ENCODE measurements at regions not wholly inside any gene's neighbourhood (a gene's known extent, or its start where the extent isn't known, plus 50 kb on each side); places are given as distances from the start of the nearest gene placed in this dataset.

DNA sequence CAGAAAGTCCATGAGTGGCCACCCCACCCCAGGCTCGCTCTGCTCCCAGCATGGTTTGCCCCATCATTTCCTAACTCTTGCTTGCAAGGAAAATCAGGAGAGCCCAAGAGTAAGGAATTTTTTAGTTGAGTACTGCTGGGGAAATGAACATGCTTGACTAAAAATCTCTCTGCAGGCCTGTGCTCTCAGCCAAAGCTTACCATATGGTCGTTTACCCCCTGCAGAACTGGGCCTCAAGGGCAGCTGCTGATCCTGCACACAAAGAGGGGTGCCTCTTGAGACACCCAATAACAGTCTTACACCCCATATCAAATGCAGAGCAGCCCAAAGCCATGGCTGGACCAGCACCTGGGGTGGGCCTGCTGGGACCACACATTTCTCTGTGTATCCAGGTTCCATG is 183.2 kb downstream of the CXCL12 start:
- intact Hi-C loops (cut with micrococcal nuclease; ENCODE audit: unreplicated experiment): no loop called here
- ATAC-seq (no peak), DNase-seq (ENCODE audit: low read depth, low spot score) (no peak)
- Histone ChIP-seq H3K9me3 (ENCODE audit: control insufficient read depth, insufficient read depth, low read depth, low read length) (no peaks in the 10 kb centered on the region), H3K4me3 (ENCODE audit: low read depth in 2 of 2, low read length in 2 of 2) (no peak overlapping the region), H3K36me3 (ENCODE audit: control insufficient read depth, insufficient read depth, low read length) (no peaks in the 10 kb centered on the region), H3K27me3 (ENCODE audit: control insufficient read depth, insufficient read depth, low read length) (no peaks in the 10 kb centered on the region), H3K4me1 (ENCODE audit: control insufficient read depth, insufficient read depth, low read length) (no peaks in the 10 kb centered on the region), H3K27ac (ENCODE audit: low read length) (no peak overlapping the region)
- ChIA-PET POLR2A (no interaction called here), CTCF (no interaction called here)
- in situ Hi-C loops (cut with HindIII; ENCODE audit: low pct_unique_long_range_greater_than_20kb, low sequenced_read_pairs): no loop called here
- no TSS peak for BruUV-seq (replicated peaks)
- TF ChIP-seq POLR2AphosphoS5 (IDR thresholded peaks at IDR 0.05; ENCODE audit: low read depth, low read length) (no peak), SIN3A (IDR thresholded peaks at IDR 0.05; ENCODE audit: borderline replicate concordance, insufficient read depth, low read depth, low read length) (no peak), TCF7L2 (IDR thresholded peaks at IDR 0.05; ENCODE audit: low read depth, low read length) (no peak)
- TF ChIP-seq, protein P1, sequence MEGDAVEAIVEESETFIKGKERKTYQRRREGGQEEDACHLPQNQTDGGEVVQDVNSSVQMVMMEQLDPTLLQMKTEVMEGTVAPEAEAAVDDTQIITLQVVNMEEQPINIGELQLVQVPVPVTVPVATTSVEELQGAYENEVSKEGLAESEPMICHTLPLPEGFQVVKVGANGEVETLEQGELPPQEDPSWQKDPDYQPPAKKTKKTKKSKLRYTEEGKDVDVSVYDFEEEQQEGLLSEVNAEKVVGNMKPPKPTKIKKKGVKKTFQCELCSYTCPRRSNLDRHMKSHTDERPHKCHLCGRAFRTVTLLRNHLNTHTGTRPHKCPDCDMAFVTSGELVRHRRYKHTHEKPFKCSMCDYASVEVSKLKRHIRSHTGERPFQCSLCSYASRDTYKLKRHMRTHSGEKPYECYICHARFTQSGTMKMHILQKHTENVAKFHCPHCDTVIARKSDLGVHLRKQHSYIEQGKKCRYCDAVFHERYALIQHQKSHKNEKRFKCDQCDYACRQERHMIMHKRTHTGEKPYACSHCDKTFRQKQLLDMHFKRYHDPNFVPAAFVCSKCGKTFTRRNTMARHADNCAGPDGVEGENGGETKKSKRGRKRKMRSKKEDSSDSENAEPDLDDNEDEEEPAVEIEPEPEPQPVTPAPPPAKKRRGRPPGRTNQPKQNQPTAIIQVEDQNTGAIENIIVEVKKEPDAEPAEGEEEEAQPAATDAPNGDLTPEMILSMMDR (IDR thresholded peaks at IDR 0.05): no peak
- TF ChIP-seq, protein P2, sequence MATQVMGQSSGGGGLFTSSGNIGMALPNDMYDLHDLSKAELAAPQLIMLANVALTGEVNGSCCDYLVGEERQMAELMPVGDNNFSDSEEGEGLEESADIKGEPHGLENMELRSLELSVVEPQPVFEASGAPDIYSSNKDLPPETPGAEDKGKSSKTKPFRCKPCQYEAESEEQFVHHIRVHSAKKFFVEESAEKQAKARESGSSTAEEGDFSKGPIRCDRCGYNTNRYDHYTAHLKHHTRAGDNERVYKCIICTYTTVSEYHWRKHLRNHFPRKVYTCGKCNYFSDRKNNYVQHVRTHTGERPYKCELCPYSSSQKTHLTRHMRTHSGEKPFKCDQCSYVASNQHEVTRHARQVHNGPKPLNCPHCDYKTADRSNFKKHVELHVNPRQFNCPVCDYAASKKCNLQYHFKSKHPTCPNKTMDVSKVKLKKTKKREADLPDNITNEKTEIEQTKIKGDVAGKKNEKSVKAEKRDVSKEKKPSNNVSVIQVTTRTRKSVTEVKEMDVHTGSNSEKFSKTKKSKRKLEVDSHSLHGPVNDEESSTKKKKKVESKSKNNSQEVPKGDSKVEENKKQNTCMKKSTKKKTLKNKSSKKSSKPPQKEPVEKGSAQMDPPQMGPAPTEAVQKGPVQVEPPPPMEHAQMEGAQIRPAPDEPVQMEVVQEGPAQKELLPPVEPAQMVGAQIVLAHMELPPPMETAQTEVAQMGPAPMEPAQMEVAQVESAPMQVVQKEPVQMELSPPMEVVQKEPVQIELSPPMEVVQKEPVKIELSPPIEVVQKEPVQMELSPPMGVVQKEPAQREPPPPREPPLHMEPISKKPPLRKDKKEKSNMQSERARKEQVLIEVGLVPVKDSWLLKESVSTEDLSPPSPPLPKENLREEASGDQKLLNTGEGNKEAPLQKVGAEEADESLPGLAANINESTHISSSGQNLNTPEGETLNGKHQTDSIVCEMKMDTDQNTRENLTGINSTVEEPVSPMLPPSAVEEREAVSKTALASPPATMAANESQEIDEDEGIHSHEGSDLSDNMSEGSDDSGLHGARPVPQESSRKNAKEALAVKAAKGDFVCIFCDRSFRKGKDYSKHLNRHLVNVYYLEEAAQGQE (IDR thresholded peaks at IDR 0.05; ENCODE audit: insufficient read depth in 1 of 2, low read depth in 2 of 2, low read length in 1 of 2): no peak

DNA sequence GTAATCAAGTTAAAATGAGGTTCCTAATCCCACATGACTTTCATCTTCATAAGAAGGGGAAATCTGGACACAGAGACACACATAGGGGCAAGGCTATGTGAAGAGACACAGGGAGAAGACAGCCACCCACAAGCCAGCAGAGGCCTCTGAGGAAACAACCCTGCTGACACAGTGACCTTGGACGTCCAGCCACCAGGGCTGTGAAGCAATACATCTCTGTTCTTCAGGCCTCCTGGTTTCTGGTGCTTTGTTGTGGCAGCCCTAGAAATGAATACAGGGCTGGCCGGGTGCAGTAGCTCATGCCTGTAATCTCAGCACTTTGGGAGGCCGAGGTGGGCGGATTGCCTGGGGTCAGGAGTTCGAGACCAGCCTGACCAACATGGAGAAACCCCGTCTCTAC is 183.9 kb downstream of the CXCL12 start:
- H3K27ac ChIP-seq (ENCODE audit: low read length): no peak overlapping the region
- intact Hi-C loops (cut with micrococcal nuclease; ENCODE audit: unreplicated experiment): no loop called here
- in situ Hi-C loops (cut with HindIII; ENCODE audit: low pct_unique_long_range_greater_than_20kb, low sequenced_read_pairs): no loop called here
- H3K4me3 ChIP-seq (ENCODE audit: low read depth in 2 of 2, low read length in 2 of 2): no peak overlapping the region
- no peaks in the 10 kb centered on the region for H3K27me3 ChIP-seq (ENCODE audit: control insufficient read depth, insufficient read depth, low read length)
- H3K4me1 ChIP-seq (ENCODE audit: control insufficient read depth, insufficient read depth, low read length): no peaks in the 10 kb centered on the region
- no TSS peak for BruUV-seq (replicated peaks)
- POLR2A ChIA-PET: no interaction called here
- no peaks in the 10 kb centered on the region for H3K9me3 ChIP-seq (ENCODE audit: control insufficient read depth, insufficient read depth, low read depth, low read length)
- DNase-seq (ENCODE audit: low read depth, low spot score) (no peak), ATAC-seq (no peak)
- no peaks in the 10 kb centered on the region for H3K36me3 ChIP-seq (ENCODE audit: control insufficient read depth, insufficient read depth, low read length)
- TF ChIP-seq POLR2AphosphoS5 (IDR thresholded peaks at IDR 0.05; ENCODE audit: low read depth, low read length) (no peak), TCF7L2 (IDR thresholded peaks at IDR 0.05; ENCODE audit: low read depth, low read length) (no peak), SIN3A (IDR thresholded peaks at IDR 0.05; ENCODE audit: borderline replicate concordance, insufficient read depth, low read depth, low read length) (no peak)
- TF ChIP-seq, protein P1 (IDR thresholded peaks at IDR 0.05): no peak
- TF ChIP-seq, protein P2 (IDR thresholded peaks at IDR 0.05; ENCODE audit: insufficient read depth in 1 of 2, low read depth in 2 of 2, low read length in 1 of 2): no peak
- CTCF ChIA-PET: no interaction called here
